Mesothelial cell of epicardium (in vitro differentiated cells): ENCODE measurements at regions not wholly inside any gene's neighbourhood (a gene's known extent, or its start where the extent isn't known, plus 50 kb on each side); places are given as distances from the start of the nearest gene placed in this dataset.

Experiments
- DNase-seq, 2 experiments: peaks; one replicate each; pipeline ENCODE4 v3.0.0; 2021; ENCODE audit warnings: low spot score in 2 of 2; ENCODE audit not compliant: unreplicated experiment in 2 of 2
- H3K27ac Mint-ChIP-seq: 2 replicates; pipeline ENCODE4 v1.8.0; 2021; ENCODE audit warnings: mixed read lengths
- H3K27me3 Mint-ChIP-seq: 2 replicates; pipeline ENCODE4 v1.8.0; 2021; ENCODE audit warnings: low read depth, mixed read lengths
- H3K36me3 Mint-ChIP-seq: 2 replicates; pipeline ENCODE4 v1.8.0; 2021; ENCODE audit warnings: mixed read lengths
- H3K4me1 Mint-ChIP-seq: 2 replicates; pipeline ENCODE4 v1.8.0; 2021; ENCODE audit warnings: mixed read lengths
- H3K4me3 Mint-ChIP-seq: 2 replicates; pipeline ENCODE4 v1.8.0; 2021; ENCODE audit warnings: mild to moderate bottlenecking, moderate library complexity, mixed read lengths
- H3K9me3 Mint-ChIP-seq: 2 replicates; pipeline ENCODE4 v1.8.0; 2021; ENCODE audit warnings: mixed read lengths
- CTCF ChIP-seq: fragments of 200-600 bp; sonication (generic); IDR thresholded peaks from one replicate; pipeline ENCODE4 v1.5.0; 2021; ENCODE audit warnings: antibody characterized with exemption; ENCODE audit not compliant: unreplicated experiment

GRCh38 chr5:135279328-135279727 is 119.7 kb downstream of the MACROH2A1 start:
- Mint-ChIP-seq H3K4me3 (no peak overlapping the region), H3K4me1 (peaks cover 6% of the 10 kb centered on the region), H3K27me3 (peaks cover 28% of the 10 kb centered on the region), H3K36me3 (no peaks in the 10 kb centered on the region), H3K27ac (no peak overlapping the region), H3K9me3 (peaks cover 32% of the 10 kb centered on the region)
- no peak for TF ChIP-seq CTCF
- DNase-seq: no peak

DNA sequence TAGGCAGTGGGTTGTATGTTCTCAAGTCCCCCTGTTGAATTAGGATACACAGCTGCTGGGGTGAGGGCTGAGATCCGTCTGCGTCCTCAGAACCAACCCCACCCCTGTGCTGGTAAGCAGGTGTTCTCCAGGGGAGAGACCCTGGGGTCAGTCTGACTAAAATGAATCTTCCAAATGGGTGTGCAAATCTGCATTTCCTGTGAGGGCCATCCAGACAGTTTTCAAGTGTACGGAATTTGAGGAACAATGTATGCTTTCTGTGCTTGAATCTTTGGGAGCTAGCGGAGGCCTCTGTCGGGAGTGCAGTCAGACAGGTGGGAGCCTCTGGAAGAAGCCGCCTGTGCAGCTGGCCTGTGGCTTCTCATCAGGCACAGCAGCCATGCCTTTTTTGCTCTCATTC is 122.9 kb downstream of the MACROH2A1 start:
- H3K27ac Mint-ChIP-seq: no peak overlapping the region
- H3K4me1 Mint-ChIP-seq: peaks cover 19% of the 10 kb centered on the region
- no peak for DNase-seq
- no peaks in the 10 kb centered on the region for H3K36me3 Mint-ChIP-seq
- H3K27me3 Mint-ChIP-seq: peaks cover 12% of the 10 kb centered on the region
- no peak overlapping the region for H3K4me3 Mint-ChIP-seq
- peaks cover 18% of the 10 kb centered on the region for H3K9me3 Mint-ChIP-seq
- TF ChIP-seq CTCF: no peak

GRCh38 chr5:135273212-135273611 is 125.8 kb downstream of the MACROH2A1 start:
- H3K4me3 Mint-ChIP-seq: no peak overlapping the region
- H3K4me1 Mint-ChIP-seq: peaks cover 28% of the 10 kb centered on the region
- TF ChIP-seq CTCF: no peak
- peaks cover 6% of the 10 kb centered on the region for H3K9me3 Mint-ChIP-seq
- H3K27me3 Mint-ChIP-seq: peaks cover 3% of the 10 kb centered on the region
- no peaks in the 10 kb centered on the region for H3K36me3 Mint-ChIP-seq
- no peak overlapping the region for H3K27ac Mint-ChIP-seq
- DNase-seq: no peak

DNA sequence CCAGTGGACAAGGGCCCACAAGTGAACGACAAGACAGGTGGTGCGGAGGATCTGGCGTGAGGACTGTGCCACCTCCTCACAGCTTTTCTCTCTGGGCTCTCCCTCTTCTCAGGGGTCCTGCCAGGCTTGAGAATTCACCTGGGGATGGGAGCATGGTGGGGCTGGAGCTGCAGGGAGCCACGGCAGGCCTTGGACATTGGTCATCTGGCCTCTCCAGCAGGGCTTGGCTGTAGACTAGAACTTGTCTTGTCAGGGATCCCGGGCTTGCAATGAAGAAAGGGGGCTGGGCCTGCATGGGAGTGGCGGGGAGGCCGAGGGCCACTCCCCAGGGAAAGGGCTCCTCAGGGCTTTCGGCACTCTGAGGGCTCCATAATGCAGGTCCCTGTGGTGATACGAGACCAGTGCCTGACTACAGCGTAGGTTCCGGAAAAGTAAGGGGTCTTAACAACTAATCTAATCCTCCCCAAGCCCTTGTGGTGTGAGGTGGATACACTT is 126.7 kb downstream of the MACROH2A1 start:
- H3K4me3 Mint-ChIP-seq: no peak overlapping the region
- peak overlapping the region; percentile 83 for H3K27ac Mint-ChIP-seq
- no peaks in the 10 kb centered on the region for H3K9me3 Mint-ChIP-seq
- no peaks in the 10 kb centered on the region for H3K36me3 Mint-ChIP-seq
- DNase-seq: no peak
- TF ChIP-seq CTCF: no peak
- peaks cover 3% of the 10 kb centered on the region for H3K27me3 Mint-ChIP-seq
- peaks cover 33% of the 10 kb centered on the region for H3K4me1 Mint-ChIP-seq

DNA sequence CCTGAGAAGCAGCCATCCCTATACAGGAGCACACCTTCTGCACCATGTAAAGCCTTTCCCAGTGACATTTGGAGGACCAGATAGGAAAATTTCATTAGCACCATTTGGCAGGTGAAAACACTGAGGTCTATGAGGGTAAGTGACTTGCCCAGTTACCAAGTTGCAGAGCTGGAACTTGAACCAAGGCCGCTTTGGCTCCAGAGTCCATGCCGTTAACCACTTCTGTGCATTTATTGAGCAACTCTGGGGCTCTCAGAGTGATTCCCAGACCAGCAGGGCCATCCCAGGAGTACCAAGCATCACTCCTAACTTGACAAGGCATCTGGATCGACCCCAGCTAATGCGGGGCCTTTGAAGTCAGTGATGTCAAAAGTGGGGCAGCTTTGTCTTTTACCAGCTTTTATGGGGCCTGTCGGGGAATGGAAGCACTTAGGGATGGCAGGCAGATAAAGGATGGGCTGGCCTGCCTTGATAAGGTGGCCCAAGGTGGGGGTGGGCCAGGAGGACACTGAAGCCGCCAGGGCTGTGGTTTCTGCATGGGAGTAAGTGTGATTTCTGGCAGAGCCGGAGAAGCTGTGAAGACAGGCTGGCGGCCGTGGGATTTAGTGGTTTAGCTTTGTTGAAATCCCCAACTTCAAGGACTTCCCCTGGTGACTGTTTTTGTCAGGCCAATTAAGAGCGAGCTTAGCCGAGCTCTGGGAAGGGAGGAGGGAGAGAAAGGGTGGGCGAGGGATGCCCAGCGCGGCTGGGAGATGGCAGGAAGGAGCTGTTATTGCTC is 127.3 kb downstream of the MACROH2A1 start:
- H3K36me3 Mint-ChIP-seq: no peaks in the 10 kb centered on the region
- H3K4me1 Mint-ChIP-seq: peaks cover 38% of the 10 kb centered on the region
- peaks cover under 1% of the 10 kb centered on the region for H3K27me3 Mint-ChIP-seq
- peak overlapping the region; percentile 83 for H3K27ac Mint-ChIP-seq
- H3K4me3 Mint-ChIP-seq: no peak overlapping the region
- no peak for TF ChIP-seq CTCF
- DNase-seq: no peak
- no peaks in the 10 kb centered on the region for H3K9me3 Mint-ChIP-seq
